Cardiac muscle cell (in vitro differentiated cells and primary cell): ENCODE measurements at regions not wholly inside any gene's neighbourhood (a gene's known extent, or its start where the extent isn't known, plus 50 kb on each side); places are given as distances from the start of the nearest gene placed in this dataset.

Source experiments
- DNase-seq, 2 donors: peaks; one replicate each; pipeline versions ENCODE4 v3.0.0 to v3.0.0-alpha.2; 2010 to 2017; ENCODE audit warnings: low read depth in 1 of 2, low spot score in 1 of 2
- H3K27ac ChIP-seq: fragments of 200-600 bp; sonication (generic); 2 replicates; pipeline ENCODE4 v1.5.1; 2016
- H3K27me3 ChIP-seq: fragments of 200-600 bp; sonication (generic); 2 replicates; pipeline ENCODE4 v1.6.0; 2016; ENCODE audit warnings: control low read depth
- H3K36me3 ChIP-seq: fragments of 200-600 bp; sonication (generic); 2 replicates; pipeline ENCODE4 v1.5.1; 2016; ENCODE audit warnings: control low read depth
- H3K4me1 ChIP-seq: fragments of 200-600 bp; sonication (generic); 2 replicates; pipeline ENCODE4 v1.8.1; 2017; ENCODE audit warnings: low read depth, mild to moderate bottlenecking, mixed run types
- H3K4me3 ChIP-seq: fragments of 200-600 bp; sonication (generic); 2 replicates; pipeline ENCODE4 v1.5.1; 2016; ENCODE audit warnings: mild to moderate bottlenecking
- H3K9me3 ChIP-seq: fragments of 200-600 bp; sonication (generic); 2 replicates; pipeline ENCODE4 v1.5.1; 2017; ENCODE audit warnings: low read depth, mild to moderate bottlenecking, control low read depth
- CTCF ChIP-seq: IDR thresholded peaks from 2 replicates; pipeline ENCODE4 v1.5.1; 2012; ENCODE audit warnings: low read depth, mild to moderate bottlenecking, low read length

GRCh38 chr7:68760556-68760955 is 837.7 kb upstream of the AUTS2 start:
- Histone ChIP-seq H3K9me3 (no peaks in the 10 kb centered on the region), H3K4me3 (no peak overlapping the region), H3K27me3 (no peaks in the 10 kb centered on the region), H3K27ac (no peak overlapping the region), H3K4me1 (no peaks in the 10 kb centered on the region), H3K36me3 (no peaks in the 10 kb centered on the region)
- peak in 1 of 2 donors; percentile 29 for DNase-seq
- no peak for TF ChIP-seq CTCF

DNA sequence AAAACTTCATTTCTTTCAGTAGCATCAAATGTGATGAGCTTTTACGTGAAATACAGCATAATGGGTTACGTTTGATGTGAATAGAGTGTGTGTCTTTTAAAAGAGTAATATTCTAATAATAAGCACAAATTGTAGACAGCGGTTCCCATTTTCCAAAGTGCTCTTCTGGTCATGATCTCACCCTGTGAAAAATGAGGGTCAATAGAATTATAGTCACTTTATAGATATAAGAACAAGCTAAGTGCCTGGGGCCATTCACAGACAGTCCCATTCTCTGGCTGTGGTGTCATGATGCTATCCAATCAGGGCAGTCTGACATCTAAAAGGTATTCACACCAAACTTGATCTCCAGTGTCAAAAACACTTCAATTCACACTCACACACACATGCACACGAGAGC is 830.8 kb upstream of the AUTS2 start:
- TF ChIP-seq CTCF: no peak
- peaks cover 3% of the 10 kb centered on the region for H3K4me1 ChIP-seq
- no peaks in the 10 kb centered on the region for H3K27me3 ChIP-seq
- H3K9me3 ChIP-seq: no peaks in the 10 kb centered on the region
- no peaks in the 10 kb centered on the region for H3K36me3 ChIP-seq
- no peak for DNase-seq
- H3K27ac ChIP-seq: no peak overlapping the region
- H3K4me3 ChIP-seq: no peak overlapping the region

- peak; percentile 4 to 64 for DNase-seq
- Histone ChIP-seq H3K9me3 (no peaks in the 10 kb centered on the region), H3K4me3 (no peak overlapping the region), H3K27ac (no peak overlapping the region), H3K36me3 (no peaks in the 10 kb centered on the region), H3K27me3 (no peaks in the 10 kb centered on the region), H3K4me1 (peaks cover 3% of the 10 kb centered on the region)
- TF ChIP-seq CTCF: no peak
Measured at GRCh38 chr7:68770649-68771048, 827.6 kb upstream of the AUTS2 start.

- H3K27ac ChIP-seq: no peak overlapping the region
- no peaks in the 10 kb centered on the region for H3K36me3 ChIP-seq
- no peak overlapping the region for H3K4me3 ChIP-seq
- H3K4me1 ChIP-seq: no peaks in the 10 kb centered on the region
- no peak for DNase-seq
- H3K27me3 ChIP-seq: no peaks in the 10 kb centered on the region
- H3K9me3 ChIP-seq: no peaks in the 10 kb centered on the region
- no peak for TF ChIP-seq CTCF
Measured at GRCh38 chr7:68776326-68776725, 821.9 kb upstream of the AUTS2 start.

DNA sequence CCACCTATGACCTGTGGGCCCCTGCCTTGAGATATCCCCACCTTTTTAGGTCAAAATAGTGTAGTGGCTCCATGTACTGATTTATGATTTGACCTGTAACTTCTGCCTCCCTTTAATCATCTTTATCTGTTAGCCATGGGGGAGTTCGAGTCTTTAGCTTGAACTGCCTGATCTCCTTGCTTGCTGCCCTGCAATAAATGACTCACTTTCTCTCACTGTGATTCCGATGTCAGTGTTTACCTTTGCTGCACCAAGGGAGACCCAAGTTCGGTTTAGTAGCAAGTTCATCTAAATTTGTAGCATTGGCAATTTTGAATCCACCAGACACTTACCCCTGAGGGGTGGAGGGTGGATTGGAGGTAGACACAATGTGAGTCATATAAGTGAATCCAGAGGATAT is 814.6 kb upstream of the AUTS2 start:
- Histone ChIP-seq H3K36me3 (no peaks in the 10 kb centered on the region), H3K9me3 (no peaks in the 10 kb centered on the region), H3K4me1 (no peaks in the 10 kb centered on the region), H3K27ac (no peak overlapping the region), H3K4me3 (no peak overlapping the region), H3K27me3 (no peaks in the 10 kb centered on the region)
- no peak for TF ChIP-seq CTCF
- DNase-seq: no peak

GRCh38 chr7:68785036-68785435 is 813.2 kb upstream of the AUTS2 start:
- Histone ChIP-seq H3K27me3 (no peaks in the 10 kb centered on the region), H3K4me3 (no peak overlapping the region), H3K27ac (no peak overlapping the region), H3K4me1 (no peaks in the 10 kb centered on the region), H3K36me3 (no peaks in the 10 kb centered on the region), H3K9me3 (no peaks in the 10 kb centered on the region)
- peak in 1 of 2 donors; percentile 27 for DNase-seq
- TF ChIP-seq CTCF: no peak
